ENCODE measurements at regions not wholly inside any gene's neighbourhood (a gene's known extent, or its start where the extent isn't known, plus 50 kb on each side); places are given as distances from the start of the nearest gene placed in this dataset.
"Not testable (repeated sequence)": the region's sequence is repeated elsewhere in the genome, so short reads cannot be mapped to it uniquely, and the experiment has no call there.

GRCh38 chrX:16067886-16068515 lies 55.4 kb upstream of the GRPR start:
- no peak for DNase-seq (ENCODE audit: low spot score)

GRCh38 chrX:16063921-16064320 lies 59.4 kb upstream of the GRPR start:
- no peak for DNase-seq (ENCODE audit: low spot score)

GRCh38 chrX:16063141-16063540 lies 60.2 kb upstream of the GRPR start:
- DNase-seq (ENCODE audit: low spot score) = no peak

GRCh38 chrX:16061296-16061695 lies 62.1 kb upstream of the GRPR start:
- no peak for DNase-seq (ENCODE audit: low spot score)

GRCh38 chrX:16060252-16060651 lies 63.1 kb upstream of the GRPR start:
- DNase-seq (ENCODE audit: low spot score) = no peak

DNA sequence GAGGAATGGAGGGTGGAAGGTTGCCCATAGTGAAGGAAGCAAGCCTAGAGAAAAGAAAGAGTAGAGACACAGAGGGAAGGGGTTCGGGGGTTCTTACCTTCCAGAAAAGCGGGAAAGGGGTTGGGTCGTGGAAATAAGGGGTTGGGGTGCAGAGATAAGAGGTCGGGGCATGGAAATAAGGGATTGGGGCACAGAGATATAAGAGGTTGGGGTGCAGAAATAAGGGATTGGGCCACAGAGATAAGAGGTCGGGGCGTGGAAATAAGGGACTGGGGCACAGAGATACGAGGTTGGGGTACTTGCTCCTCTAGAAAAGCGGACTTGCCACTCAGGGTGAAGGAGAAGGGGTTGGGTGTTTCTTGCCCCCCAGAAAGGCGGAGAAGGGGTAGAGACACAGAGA lies 74.2 kb upstream of the GRPR start:
- not testable (repeated sequence) for DNase-seq (ENCODE audit: low spot score)

- no peak for DNase-seq (ENCODE audit: low spot score)
These were observed 80.4 kb upstream of the GRPR start for GRCh38 chrX:16042980-16043379.

- no peak for DNase-seq (ENCODE audit: low spot score)
These were observed 83.5 kb upstream of the GRPR start for GRCh38 chrX:16039834-16040233.

DNA sequence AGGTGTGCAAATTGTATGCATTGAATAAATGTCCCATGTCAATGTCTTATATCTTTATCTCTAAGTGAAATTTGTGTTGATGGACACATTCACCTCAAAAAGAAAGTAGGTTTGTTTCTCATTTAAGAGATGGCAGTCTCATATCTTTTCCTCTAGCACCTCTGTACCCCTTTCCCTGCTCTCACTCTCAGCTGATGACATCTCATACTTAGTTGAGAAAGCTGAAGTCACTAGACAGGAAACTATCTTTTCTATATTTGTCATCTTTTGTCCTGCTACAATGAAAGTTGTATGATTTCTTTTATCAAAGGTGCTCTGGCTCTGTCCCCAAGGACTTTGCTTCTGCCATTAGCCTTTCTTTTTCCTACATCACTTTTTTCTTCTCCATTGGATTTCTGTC lies 84.0 kb upstream of the GRPR start:
- DNase-seq (ENCODE audit: low spot score) = no peak

- DNase-seq (ENCODE audit: low spot score) = no peak
These were observed 90.0 kb upstream of the GRPR start for GRCh38 chrX:16033331-16033730.

- DNase-seq (ENCODE audit: low spot score) = no peak
These were observed 94.8 kb upstream of the GRPR start for GRCh38 chrX:16028576-16028975.

GRCh38 chrX:16023790-16024734 lies 99.3 kb upstream of the GRPR start:
- no peak for DNase-seq (ENCODE audit: low spot score)

DNA sequence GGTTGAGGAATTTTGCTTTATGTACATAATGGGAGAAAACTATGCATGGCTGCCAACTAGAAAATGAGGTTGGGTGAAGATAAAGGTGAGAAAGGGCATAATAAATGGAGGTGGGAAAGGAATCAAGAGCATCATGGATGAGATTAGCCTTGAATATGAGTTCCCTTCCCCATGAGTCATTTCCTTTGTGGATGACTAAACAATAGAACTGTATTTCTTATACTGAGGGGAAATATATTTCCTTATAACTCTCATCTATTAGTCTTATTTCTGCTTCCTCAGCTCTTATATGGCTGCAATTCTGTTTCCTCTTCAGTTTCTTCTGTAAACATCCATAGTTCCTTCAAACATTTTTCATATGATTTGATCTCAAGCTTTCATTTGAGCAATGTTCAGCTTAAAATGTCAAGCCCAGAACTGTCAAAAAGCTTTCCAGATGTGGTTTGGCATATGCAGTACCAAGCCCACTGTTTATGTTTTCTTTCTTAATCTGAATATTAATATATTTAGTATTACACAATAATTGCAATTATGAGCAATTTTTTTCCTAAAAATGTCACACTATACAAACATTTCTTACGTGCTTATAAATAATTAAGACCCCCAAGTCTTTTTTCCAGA lies 100.7 kb upstream of the GRPR start:
- DNase-seq (ENCODE audit: low spot score) = no peak

- DNase-seq (ENCODE audit: low spot score) = no peak
These were observed 105.1 kb upstream of the GRPR start for GRCh38 chrX:16018291-16018690.

DNA sequence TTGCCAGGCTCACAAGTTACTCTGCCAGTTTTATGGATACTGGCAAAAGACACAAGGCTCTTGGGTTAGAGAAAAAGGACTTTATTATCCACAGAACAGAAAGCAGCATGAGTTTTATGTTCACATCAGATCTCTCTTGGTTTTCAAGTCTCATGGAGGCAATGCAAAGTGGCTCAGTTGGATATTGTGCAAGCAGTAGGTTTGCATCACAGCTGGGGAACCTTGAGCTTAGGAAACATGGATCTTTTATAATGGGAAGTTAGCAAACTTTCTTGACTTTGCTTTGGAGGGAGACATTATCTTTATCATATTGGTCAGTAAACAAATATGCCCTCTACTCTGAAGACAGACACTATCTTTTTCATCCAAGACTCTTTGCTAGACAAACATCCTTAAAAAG lies 109.2 kb upstream of the GRPR start:
- no peak for DNase-seq (ENCODE audit: low spot score)

- DNase-seq (ENCODE audit: low spot score) = no peak
These were observed 111.1 kb upstream of the GRPR start for GRCh38 chrX:16012250-16012649.

- DNase-seq (ENCODE audit: low spot score) = no peak
These were observed 117.4 kb upstream of the GRPR start for GRCh38 chrX:16005917-16006316.

- no peak for DNase-seq (ENCODE audit: low spot score)
These were observed 121.2 kb upstream of the GRPR start for GRCh38 chrX:16002185-16002584.

- DNase-seq (ENCODE audit: low spot score) = no peak
These were observed 125.0 kb upstream of the GRPR start for GRCh38 chrX:15998350-15998749.

GRCh38 chrX:15989716-15990115 lies 133.6 kb upstream of the GRPR start:
- DNase-seq (ENCODE audit: low spot score) = no peak

DNA sequence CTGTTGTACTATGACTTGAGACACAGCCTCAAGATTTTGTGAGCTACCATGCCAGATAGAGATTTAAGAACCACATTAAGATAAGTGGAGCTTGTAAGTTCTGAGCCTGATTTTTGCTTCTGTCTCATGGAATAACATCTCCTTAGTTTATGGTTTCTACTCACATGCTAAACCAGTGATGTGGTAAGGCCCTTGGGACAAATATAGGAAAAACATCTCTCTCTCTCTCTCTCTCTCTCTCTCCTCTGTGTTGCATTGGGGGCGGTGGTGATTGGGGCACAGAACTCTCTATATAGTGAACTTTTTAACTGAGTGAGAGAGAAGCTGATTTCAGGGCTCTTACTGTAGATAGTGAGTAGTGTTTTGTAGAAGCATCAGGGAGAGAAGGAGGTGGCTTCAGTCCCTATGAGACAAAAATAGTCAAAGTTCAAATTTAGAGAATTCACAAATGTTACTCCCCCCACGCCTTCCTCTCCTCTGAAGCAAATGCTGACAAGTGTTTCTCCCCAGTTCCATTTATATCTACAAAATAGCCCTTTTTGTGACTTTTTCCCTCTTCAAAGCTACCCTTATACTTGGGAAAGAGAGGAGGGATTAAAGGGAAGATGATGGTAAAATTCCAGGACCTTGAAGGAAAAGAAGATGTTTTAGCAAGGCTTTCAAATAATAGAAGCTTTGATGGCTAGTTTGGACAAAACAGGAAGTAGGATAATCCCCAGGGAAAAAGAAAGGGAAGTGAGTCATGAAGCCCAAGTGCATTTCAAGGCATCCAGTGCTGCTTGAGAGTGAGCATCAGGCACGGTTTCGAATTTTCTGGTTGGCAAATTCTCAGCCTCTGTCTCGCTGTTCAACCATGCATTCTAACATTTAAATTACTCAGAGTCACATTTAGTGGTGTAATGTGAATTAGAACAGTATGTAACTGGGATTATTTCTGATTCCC lies 134.3 kb upstream of the AP1S2 start:
- DNase-seq (ENCODE audit: low spot score) = no peak

GRCh38 chrX:15985937-15986336 lies 131.3 kb upstream of the AP1S2 start:
- DNase-seq (ENCODE audit: low spot score) = no peak
